ENCODE measurements at regions not wholly inside any gene's neighbourhood (a gene's known extent, or its start where the extent isn't known, plus 50 kb on each side); places are given as distances from the start of the nearest gene placed in this dataset.
"Not testable (repeated sequence)": the region's sequence is repeated elsewhere in the genome, so short reads cannot be mapped to it uniquely, and the experiment has no call there.

DNA sequence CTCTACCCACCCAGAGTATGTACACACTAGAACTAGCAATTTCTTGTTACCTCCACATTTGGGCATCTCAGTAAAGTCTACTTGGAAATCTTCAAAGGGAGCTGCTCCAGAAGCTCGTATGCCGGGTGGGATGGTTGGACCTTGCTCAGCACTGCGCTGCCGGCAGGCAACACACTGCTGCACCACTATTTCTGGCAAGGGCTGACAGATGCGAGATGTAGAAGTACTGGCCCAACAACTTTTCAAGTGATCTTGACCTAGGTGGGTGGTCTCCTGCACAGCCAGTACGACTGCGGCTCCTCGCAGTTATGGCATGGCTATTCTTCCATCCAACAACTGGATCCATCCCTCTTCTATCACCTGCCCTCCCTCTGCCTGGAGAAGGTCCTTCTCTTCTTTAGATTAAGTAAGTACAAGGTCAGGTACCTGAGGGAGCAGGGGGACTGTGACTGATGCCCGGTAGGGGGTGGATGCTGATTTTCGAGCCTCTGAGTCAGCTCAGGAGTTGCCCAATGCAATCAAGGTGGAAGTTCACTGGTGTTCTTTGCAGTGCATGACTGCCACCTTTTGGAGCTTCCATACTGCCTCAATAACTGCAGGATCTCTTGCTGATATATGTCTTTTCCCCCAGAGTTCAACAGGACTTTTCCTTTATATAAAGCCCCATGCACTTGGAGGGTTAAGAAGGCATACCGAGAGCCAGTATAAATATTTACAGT, 100.4 kb upstream of the SLC1A4 start:
- POLR2A ChIA-PET = no interaction called here
- no peaks in the 10 kb centered on the region for H3K4me1 ChIP-seq (ENCODE audit: control insufficient read depth, insufficient read depth, low read length)
- ATAC-seq (0 out of 2 replicates have a peak, but pooled peaks have one; percentile 53), DNase-seq (ENCODE audit: low read depth, low spot score) (no peak)
- no peak overlapping the region for H3K4me3 ChIP-seq (ENCODE audit: low read depth in 2 of 2, low read length in 2 of 2)
- no peak overlapping the region for H3K27ac ChIP-seq (ENCODE audit: low read length)
- BruUV-seq (replicated peaks) = no TSS peak
- no peaks in the 10 kb centered on the region for H3K36me3 ChIP-seq (ENCODE audit: control insufficient read depth, insufficient read depth, low read length)
- peaks cover 6% of the 10 kb centered on the region; the same call in 1 of the 2 replicates for H3K9me3 ChIP-seq (ENCODE audit: control insufficient read depth, insufficient read depth, low read depth, low read length)
- TF ChIP-seq SIN3A (IDR thresholded peaks at IDR 0.05; ENCODE audit: borderline replicate concordance, insufficient read depth, low read depth, low read length) = no peak
- TF ChIP-seq, protein P1, sequence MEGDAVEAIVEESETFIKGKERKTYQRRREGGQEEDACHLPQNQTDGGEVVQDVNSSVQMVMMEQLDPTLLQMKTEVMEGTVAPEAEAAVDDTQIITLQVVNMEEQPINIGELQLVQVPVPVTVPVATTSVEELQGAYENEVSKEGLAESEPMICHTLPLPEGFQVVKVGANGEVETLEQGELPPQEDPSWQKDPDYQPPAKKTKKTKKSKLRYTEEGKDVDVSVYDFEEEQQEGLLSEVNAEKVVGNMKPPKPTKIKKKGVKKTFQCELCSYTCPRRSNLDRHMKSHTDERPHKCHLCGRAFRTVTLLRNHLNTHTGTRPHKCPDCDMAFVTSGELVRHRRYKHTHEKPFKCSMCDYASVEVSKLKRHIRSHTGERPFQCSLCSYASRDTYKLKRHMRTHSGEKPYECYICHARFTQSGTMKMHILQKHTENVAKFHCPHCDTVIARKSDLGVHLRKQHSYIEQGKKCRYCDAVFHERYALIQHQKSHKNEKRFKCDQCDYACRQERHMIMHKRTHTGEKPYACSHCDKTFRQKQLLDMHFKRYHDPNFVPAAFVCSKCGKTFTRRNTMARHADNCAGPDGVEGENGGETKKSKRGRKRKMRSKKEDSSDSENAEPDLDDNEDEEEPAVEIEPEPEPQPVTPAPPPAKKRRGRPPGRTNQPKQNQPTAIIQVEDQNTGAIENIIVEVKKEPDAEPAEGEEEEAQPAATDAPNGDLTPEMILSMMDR (IDR thresholded peaks at IDR 0.05) = no peak
- no peak for TF ChIP-seq TCF7L2 (IDR thresholded peaks at IDR 0.05; ENCODE audit: low read depth, low read length)
- TF ChIP-seq, protein P2, sequence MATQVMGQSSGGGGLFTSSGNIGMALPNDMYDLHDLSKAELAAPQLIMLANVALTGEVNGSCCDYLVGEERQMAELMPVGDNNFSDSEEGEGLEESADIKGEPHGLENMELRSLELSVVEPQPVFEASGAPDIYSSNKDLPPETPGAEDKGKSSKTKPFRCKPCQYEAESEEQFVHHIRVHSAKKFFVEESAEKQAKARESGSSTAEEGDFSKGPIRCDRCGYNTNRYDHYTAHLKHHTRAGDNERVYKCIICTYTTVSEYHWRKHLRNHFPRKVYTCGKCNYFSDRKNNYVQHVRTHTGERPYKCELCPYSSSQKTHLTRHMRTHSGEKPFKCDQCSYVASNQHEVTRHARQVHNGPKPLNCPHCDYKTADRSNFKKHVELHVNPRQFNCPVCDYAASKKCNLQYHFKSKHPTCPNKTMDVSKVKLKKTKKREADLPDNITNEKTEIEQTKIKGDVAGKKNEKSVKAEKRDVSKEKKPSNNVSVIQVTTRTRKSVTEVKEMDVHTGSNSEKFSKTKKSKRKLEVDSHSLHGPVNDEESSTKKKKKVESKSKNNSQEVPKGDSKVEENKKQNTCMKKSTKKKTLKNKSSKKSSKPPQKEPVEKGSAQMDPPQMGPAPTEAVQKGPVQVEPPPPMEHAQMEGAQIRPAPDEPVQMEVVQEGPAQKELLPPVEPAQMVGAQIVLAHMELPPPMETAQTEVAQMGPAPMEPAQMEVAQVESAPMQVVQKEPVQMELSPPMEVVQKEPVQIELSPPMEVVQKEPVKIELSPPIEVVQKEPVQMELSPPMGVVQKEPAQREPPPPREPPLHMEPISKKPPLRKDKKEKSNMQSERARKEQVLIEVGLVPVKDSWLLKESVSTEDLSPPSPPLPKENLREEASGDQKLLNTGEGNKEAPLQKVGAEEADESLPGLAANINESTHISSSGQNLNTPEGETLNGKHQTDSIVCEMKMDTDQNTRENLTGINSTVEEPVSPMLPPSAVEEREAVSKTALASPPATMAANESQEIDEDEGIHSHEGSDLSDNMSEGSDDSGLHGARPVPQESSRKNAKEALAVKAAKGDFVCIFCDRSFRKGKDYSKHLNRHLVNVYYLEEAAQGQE (IDR thresholded peaks at IDR 0.05; ENCODE audit: insufficient read depth in 1 of 2, low read depth in 2 of 2, low read length in 1 of 2) = no peak
- TF ChIP-seq POLR2AphosphoS5 (IDR thresholded peaks at IDR 0.05; ENCODE audit: low read depth, low read length) = no peak
- in situ Hi-C loops (cut with HindIII; ENCODE audit: low pct_unique_long_range_greater_than_20kb, low sequenced_read_pairs) (no loop called here), intact Hi-C loops (cut with micrococcal nuclease; ENCODE audit: unreplicated experiment) (no loop called here)
- H3K27me3 ChIP-seq (ENCODE audit: control insufficient read depth, insufficient read depth, low read length) = no peaks in the 10 kb centered on the region
- CTCF ChIA-PET = interaction anchor here (0.6 kb wide), 1 partner anchor 206 kb away, joined by 3 read pairs; no protein-coding TSS in a partner anchor

DNA sequence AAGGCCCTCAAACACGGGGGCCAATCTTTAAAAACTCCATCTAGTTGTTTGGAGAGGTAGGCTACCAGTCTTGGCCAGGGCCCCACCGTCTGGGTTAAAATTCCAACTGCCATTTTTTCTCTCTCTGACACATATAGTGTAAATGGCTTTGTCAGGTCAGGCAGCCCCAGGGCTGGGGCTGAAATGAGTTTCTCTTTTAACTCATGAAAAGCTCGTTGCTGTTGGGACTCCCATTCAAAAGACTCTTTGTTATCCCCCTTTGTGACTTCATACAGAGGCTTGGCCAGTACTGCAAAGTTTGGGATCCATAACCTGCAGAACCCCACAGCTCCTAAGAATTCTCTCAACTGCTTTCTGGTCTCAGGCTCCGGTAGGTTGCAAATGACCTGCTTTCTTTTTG, 99.4 kb upstream of the SLC1A4 start:
- no peak overlapping the region for H3K4me3 ChIP-seq (ENCODE audit: low read depth in 2 of 2, low read length in 2 of 2)
- DNase-seq (ENCODE audit: low read depth, low spot score) (no peak), ATAC-seq (no peak)
- in situ Hi-C loops (cut with HindIII; ENCODE audit: low pct_unique_long_range_greater_than_20kb, low sequenced_read_pairs) (no loop called here), intact Hi-C loops (cut with micrococcal nuclease; ENCODE audit: unreplicated experiment) (no loop called here)
- H3K36me3 ChIP-seq (ENCODE audit: control insufficient read depth, insufficient read depth, low read length) = no peaks in the 10 kb centered on the region
- no peak overlapping the region for H3K27ac ChIP-seq (ENCODE audit: low read length)
- ChIA-PET CTCF (no interaction called here), POLR2A (no interaction called here)
- H3K27me3 ChIP-seq (ENCODE audit: control insufficient read depth, insufficient read depth, low read length) = no peaks in the 10 kb centered on the region
- H3K4me1 ChIP-seq (ENCODE audit: control insufficient read depth, insufficient read depth, low read length) = no peaks in the 10 kb centered on the region
- BruUV-seq (replicated peaks) = no TSS peak
- TF ChIP-seq POLR2AphosphoS5 (IDR thresholded peaks at IDR 0.05; ENCODE audit: low read depth, low read length) = no peak
- TF ChIP-seq, protein P2 (IDR thresholded peaks at IDR 0.05; ENCODE audit: insufficient read depth in 1 of 2, low read depth in 2 of 2, low read length in 1 of 2) = no peak
- no peak for TF ChIP-seq TCF7L2 (IDR thresholded peaks at IDR 0.05; ENCODE audit: low read depth, low read length)
- no peak for TF ChIP-seq SIN3A (IDR thresholded peaks at IDR 0.05; ENCODE audit: borderline replicate concordance, insufficient read depth, low read depth, low read length)
- TF ChIP-seq, protein P1 (IDR thresholded peaks at IDR 0.05) = no peak
- H3K9me3 ChIP-seq (ENCODE audit: control insufficient read depth, insufficient read depth, low read depth, low read length) = peaks cover 6% of the 10 kb centered on the region; the same call in 1 of the 2 replicates

DNA sequence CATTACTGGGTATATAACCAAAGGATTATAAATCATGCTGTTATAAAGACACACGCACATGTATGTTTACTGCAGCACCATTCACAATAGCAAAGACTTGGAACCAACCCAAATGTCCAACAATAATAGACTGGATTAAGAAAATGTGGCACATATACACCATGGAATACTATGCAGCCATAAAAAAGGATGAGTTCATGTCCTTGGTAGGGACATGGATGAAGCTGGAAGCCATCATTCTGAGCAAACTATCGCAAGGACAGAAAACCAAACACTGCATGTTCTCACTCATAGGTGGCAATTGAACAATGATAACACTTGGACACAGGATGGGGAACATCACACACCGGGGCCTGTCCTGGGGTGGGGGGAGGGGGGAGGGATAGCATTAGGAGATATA, 92.6 kb upstream of the SLC1A4 start:
- BruUV-seq (replicated peaks); ATAC-seq; CTCF ChIA-PET; H3K27me3 ChIP-seq (ENCODE audit: control insufficient read depth, insufficient read depth, low read length); intact Hi-C loops (cut with micrococcal nuclease; ENCODE audit: unreplicated experiment); POLR2A ChIA-PET; H3K27ac ChIP-seq (ENCODE audit: low read length); H3K9me3 ChIP-seq (ENCODE audit: control insufficient read depth, insufficient read depth, low read depth, low read length); in situ Hi-C loops (cut with HindIII; ENCODE audit: low pct_unique_long_range_greater_than_20kb, low sequenced_read_pairs); H3K4me1 ChIP-seq (ENCODE audit: control insufficient read depth, insufficient read depth, low read length); H3K4me3 ChIP-seq (ENCODE audit: low read depth in 2 of 2, low read length in 2 of 2); DNase-seq (ENCODE audit: low read depth, low spot score); H3K36me3 ChIP-seq (ENCODE audit: control insufficient read depth, insufficient read depth, low read length): not testable (repeated sequence)
